Vagina (tissue), 2 donors: ENCODE measurements at regions not wholly inside any gene's neighbourhood (a gene's known extent, or its start where the extent isn't known, plus 50 kb on each side); places are given as distances from the start of the nearest gene placed in this dataset.

Source experiments
- DNase-seq, 2 donors: peaks; one replicate each; pipeline ENCODE4 v3.0.0-alpha.2; 2017; ENCODE audit errors: extremely low spot score in 2 of 2
- H3K27ac ChIP-seq: fragments of 200-600 bp; sonication (generic); one replicate; pipeline ENCODE4 v1.5.1; 2019
- H3K27me3 ChIP-seq: fragments of 200-600 bp; sonication (generic); one replicate; pipeline ENCODE4 v1.5.1; 2019
- H3K36me3 ChIP-seq, 2 donors: fragments of 200-600 bp; sonication (generic); one replicate each; pipeline ENCODE4 v1.5.1; 2017 to 2019
- H3K4me1 ChIP-seq: fragments of 200-600 bp; sonication (generic); one replicate; pipeline ENCODE4 v1.5.1; 2019
- H3K4me3 ChIP-seq, 2 donors: fragments of 200-600 bp; sonication (generic); 1 replicate in 1 of 2; 2 replicates in 1 of 2; pipeline ENCODE4 v1.5.1; 2016 to 2019
- H3K9me3 ChIP-seq: fragments of 200-600 bp; sonication (generic); one replicate; pipeline ENCODE4 v1.5.1; 2019
- POLR2A ChIP-seq, 2 donors: fragments of 450-650 bp; IDR thresholded peaks; one replicate each; pipeline ENCODE4 v1.6.1; 2017; ENCODE audit warnings: antibody characterized with exemption in 2 of 2, mild to moderate bottlenecking in 2 of 2, moderate library complexity in 2 of 2
- POLR2AphosphoS5 ChIP-seq, 2 donors: sonication (generic); formaldehyde crosslinking; IDR thresholded peaks; one replicate each; pipeline ENCODE4 v1.9.0; 2017; ENCODE audit warnings: antibody characterized with exemption in 2 of 2, mild to moderate bottlenecking in 2 of 2, low read depth in 1 of 2; ENCODE audit not compliant: insufficient read depth in 1 of 2
- intact Hi-C: fragments of 100-400 bp; cut with DNase I; formaldehyde crosslinking; loops from one replicate; pipeline ENCODE4 v1.15.1; 2023
- TF ChIP-seq, protein P1 (sequence below), 3 experiments: fragments of 450-650 bp in 2 of 3; fragments of 200-600 bp in 1 of 3; sonication (generic) in 1 of 3; IDR thresholded peaks; one replicate each; pipeline ENCODE4 v1.5.1; 2017 to 2019; ENCODE audit warnings: antibody characterized with exemption in 3 of 3, mild to moderate bottlenecking in 2 of 3, moderate library complexity in 2 of 3

GRCh38 chr6:139612135-139612465 lies 237.7 kb upstream of the CITED2 start:
- no peak overlapping the region for H3K27ac ChIP-seq
- H3K4me3 ChIP-seq = no peak overlapping the region
- H3K9me3 ChIP-seq = no peaks in the 10 kb centered on the region
- H3K4me1 ChIP-seq = no peaks in the 10 kb centered on the region
- H3K27me3 ChIP-seq = no peaks in the 10 kb centered on the region
- no peak for DNase-seq
- TF ChIP-seq, protein P1, sequence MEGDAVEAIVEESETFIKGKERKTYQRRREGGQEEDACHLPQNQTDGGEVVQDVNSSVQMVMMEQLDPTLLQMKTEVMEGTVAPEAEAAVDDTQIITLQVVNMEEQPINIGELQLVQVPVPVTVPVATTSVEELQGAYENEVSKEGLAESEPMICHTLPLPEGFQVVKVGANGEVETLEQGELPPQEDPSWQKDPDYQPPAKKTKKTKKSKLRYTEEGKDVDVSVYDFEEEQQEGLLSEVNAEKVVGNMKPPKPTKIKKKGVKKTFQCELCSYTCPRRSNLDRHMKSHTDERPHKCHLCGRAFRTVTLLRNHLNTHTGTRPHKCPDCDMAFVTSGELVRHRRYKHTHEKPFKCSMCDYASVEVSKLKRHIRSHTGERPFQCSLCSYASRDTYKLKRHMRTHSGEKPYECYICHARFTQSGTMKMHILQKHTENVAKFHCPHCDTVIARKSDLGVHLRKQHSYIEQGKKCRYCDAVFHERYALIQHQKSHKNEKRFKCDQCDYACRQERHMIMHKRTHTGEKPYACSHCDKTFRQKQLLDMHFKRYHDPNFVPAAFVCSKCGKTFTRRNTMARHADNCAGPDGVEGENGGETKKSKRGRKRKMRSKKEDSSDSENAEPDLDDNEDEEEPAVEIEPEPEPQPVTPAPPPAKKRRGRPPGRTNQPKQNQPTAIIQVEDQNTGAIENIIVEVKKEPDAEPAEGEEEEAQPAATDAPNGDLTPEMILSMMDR (IDR thresholded peaks at IDR 0.05) = no peak
- intact Hi-C loops = no loop called here
- no peaks in the 10 kb centered on the region for H3K36me3 ChIP-seq

GRCh38 chr6:139611327-139612134 lies 237.1 kb upstream of the CITED2 start:
- intact Hi-C loops = no loop called here
- TF ChIP-seq POLR2AphosphoS5 (IDR thresholded peaks at IDR 0.05; ENCODE audit: insufficient read depth in 1 of 2, low read depth in 1 of 2) (no peak), POLR2A (IDR thresholded peaks at IDR 0.05) (no peak)
- TF ChIP-seq, protein P1 (IDR thresholded peaks at IDR 0.05) = no peak
- no peaks in the 10 kb centered on the region for H3K27me3 ChIP-seq

DNA sequence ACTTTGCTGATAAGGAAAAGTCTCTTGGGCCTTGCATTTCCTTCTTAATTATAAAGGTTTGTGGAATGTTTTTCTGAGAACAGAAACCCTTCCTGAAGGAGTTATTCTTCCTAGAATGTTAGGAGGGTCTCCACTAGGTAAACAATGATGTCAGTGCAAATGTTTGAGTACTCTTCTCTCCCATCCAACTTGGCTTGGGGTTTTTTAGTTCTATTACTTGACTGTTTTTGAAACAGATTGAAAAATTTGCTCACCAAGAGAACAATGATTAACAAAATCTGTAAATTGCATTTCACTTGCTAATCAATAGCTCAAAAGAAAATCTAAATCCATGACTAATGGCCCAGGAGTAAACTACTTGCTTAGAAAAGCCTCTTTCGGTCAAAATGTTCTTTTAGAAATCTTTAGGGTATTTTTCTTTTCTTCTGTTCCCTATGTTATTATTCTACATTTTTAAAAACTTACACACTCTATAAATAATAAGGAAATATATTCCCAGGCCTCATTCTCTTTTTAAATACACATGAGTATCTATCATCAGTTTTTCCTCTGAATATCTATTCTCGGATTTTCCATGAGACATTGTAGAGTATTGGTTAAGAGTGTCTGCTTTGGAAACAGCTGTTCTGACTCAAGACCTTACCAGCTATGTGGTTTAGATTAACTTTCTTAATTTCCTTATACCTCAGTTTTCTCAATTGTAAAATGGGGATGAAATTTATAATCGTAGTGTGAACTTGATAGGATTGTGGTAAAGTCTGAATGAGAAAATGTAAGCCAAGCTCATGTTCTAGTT lies 234.2 kb upstream of the CITED2 start:
- Histone ChIP-seq H3K9me3 (no peaks in the 10 kb centered on the region), H3K4me3 (no peak overlapping the region), H3K36me3 (no peaks in the 10 kb centered on the region), H3K27me3 (no peaks in the 10 kb centered on the region), H3K27ac (no peak overlapping the region), H3K4me1 (no peaks in the 10 kb centered on the region)
- TF ChIP-seq POLR2AphosphoS5 (IDR thresholded peaks at IDR 0.05; ENCODE audit: insufficient read depth in 1 of 2, low read depth in 1 of 2) = no peak
- TF ChIP-seq, protein P1 (IDR thresholded peaks at IDR 0.05) = no peak
- DNase-seq = no peak
- intact Hi-C loops = no loop called here

More at GRCh38 chr6:139611327-139612134, 237.1 kb upstream of the CITED2 start:
- no peak for DNase-seq
- H3K9me3 ChIP-seq = no peaks in the 10 kb centered on the region
- no peak overlapping the region for H3K27ac ChIP-seq
- H3K36me3 ChIP-seq = no peaks in the 10 kb centered on the region
- no peak overlapping the region for H3K4me3 ChIP-seq
- no peaks in the 10 kb centered on the region for H3K4me1 ChIP-seq

- no peak for DNase-seq
- no peaks in the 10 kb centered on the region for H3K36me3 ChIP-seq
- no peaks in the 10 kb centered on the region for H3K4me1 ChIP-seq
- H3K4me3 ChIP-seq = no peak overlapping the region
- H3K9me3 ChIP-seq = no peaks in the 10 kb centered on the region
- H3K27me3 ChIP-seq = no peaks in the 10 kb centered on the region
- no peak overlapping the region for H3K27ac ChIP-seq
- TF ChIP-seq POLR2AphosphoS5 (IDR thresholded peaks at IDR 0.05; ENCODE audit: insufficient read depth in 1 of 2, low read depth in 1 of 2) = no peak
- TF ChIP-seq, protein P1 (IDR thresholded peaks at IDR 0.05) = no peak
- TF ChIP-seq POLR2A (IDR thresholded peaks at IDR 0.05) = no peak
- intact Hi-C loops = no loop called here
Observed at GRCh38 chr6:139605350-139605749, 230.9 kb upstream of the CITED2 start.

- intact Hi-C loops = no loop called here
- Histone ChIP-seq H3K27ac (no peak overlapping the region), H3K4me1 (peaks cover 4% of the 10 kb centered on the region), H3K4me3 (no peak overlapping the region), H3K27me3 (no peaks in the 10 kb centered on the region), H3K9me3 (no peaks in the 10 kb centered on the region), H3K36me3 (no peaks in the 10 kb centered on the region)
- DNase-seq = no peak
- TF ChIP-seq, protein P1 (IDR thresholded peaks at IDR 0.05) = no peak
- TF ChIP-seq POLR2AphosphoS5 (IDR thresholded peaks at IDR 0.05; ENCODE audit: insufficient read depth in 1 of 2, low read depth in 1 of 2) (no peak), POLR2A (IDR thresholded peaks at IDR 0.05) (no peak)
Observed at GRCh38 chr6:139603581-139603980, 229.1 kb upstream of the CITED2 start.
